ENCODE measurements at regions not wholly inside any gene's neighbourhood (a gene's known extent, or its start where the extent isn't known, plus 50 kb on each side); places are given as distances from the start of the nearest gene placed in this dataset.

GRCh38 chr15:93848490-93848889 lies 382.9 kb upstream of the MCTP2 start:
- no peaks in the 10 kb centered on the region for H3K36me3 ChIP-seq (ENCODE audit: control insufficient read depth in 3 of 3, insufficient read depth in 3 of 3, low read length in 3 of 3)
- H3K27ac ChIP-seq (ENCODE audit: low read depth, low read length) = no peak overlapping the region
- no peaks in the 10 kb centered on the region for H3K9me3 ChIP-seq (ENCODE audit: control insufficient read depth in 3 of 3, low read length in 3 of 3)
- no peak overlapping the region for H3K4me3 ChIP-seq (ENCODE audit: low read length in 3 of 3)
- no peaks in the 10 kb centered on the region for H3K27me3 ChIP-seq (ENCODE audit: control insufficient read depth in 3 of 3, insufficient read depth in 3 of 3, low read length in 3 of 3)
- H3K9ac ChIP-seq (ENCODE audit: low read depth in 1 of 3, low read length in 3 of 3) = no peak overlapping the region
- no peaks in the 10 kb centered on the region for H3K4me1 ChIP-seq (ENCODE audit: control insufficient read depth in 3 of 3, insufficient read depth in 3 of 3, low read length in 3 of 3)

- no peak overlapping the region for H3K27ac ChIP-seq (ENCODE audit: low read depth, low read length)
- H3K36me3 ChIP-seq (ENCODE audit: control insufficient read depth in 3 of 3, insufficient read depth in 3 of 3, low read length in 3 of 3) = no peaks in the 10 kb centered on the region
- no peaks in the 10 kb centered on the region for H3K4me1 ChIP-seq (ENCODE audit: control insufficient read depth in 3 of 3, insufficient read depth in 3 of 3, low read length in 3 of 3)
- no peaks in the 10 kb centered on the region for H3K9me3 ChIP-seq (ENCODE audit: control insufficient read depth in 3 of 3, low read length in 3 of 3)
- no peaks in the 10 kb centered on the region for H3K27me3 ChIP-seq (ENCODE audit: control insufficient read depth in 3 of 3, insufficient read depth in 3 of 3, low read length in 3 of 3)
- no peak overlapping the region for H3K4me3 ChIP-seq (ENCODE audit: low read length in 3 of 3)
- H3K9ac ChIP-seq (ENCODE audit: low read depth in 1 of 3, low read length in 3 of 3) = no peak overlapping the region
Measured at GRCh38 chr15:93848076-93848475, 383.3 kb upstream of the MCTP2 start.

GRCh38 chr15:93846148-93846547 lies 385.2 kb upstream of the MCTP2 start:
- H3K9me3 ChIP-seq (ENCODE audit: control insufficient read depth in 3 of 3, low read length in 3 of 3) = no peaks in the 10 kb centered on the region
- H3K27me3 ChIP-seq (ENCODE audit: control insufficient read depth in 3 of 3, insufficient read depth in 3 of 3, low read length in 3 of 3) = no peaks in the 10 kb centered on the region

GRCh38 chr15:93837450-93837849 lies 393.9 kb upstream of the MCTP2 start:
- Histone ChIP-seq H3K27ac (ENCODE audit: low read depth, low read length) (no peak overlapping the region), H3K36me3 (ENCODE audit: control insufficient read depth in 3 of 3, insufficient read depth in 3 of 3, low read length in 3 of 3) (no peaks in the 10 kb centered on the region), H3K9me3 (ENCODE audit: control insufficient read depth in 3 of 3, low read length in 3 of 3) (no peaks in the 10 kb centered on the region), H3K9ac (ENCODE audit: low read depth in 1 of 3, low read length in 3 of 3) (no peak overlapping the region), H3K4me1 (ENCODE audit: control insufficient read depth in 3 of 3, insufficient read depth in 3 of 3, low read length in 3 of 3) (no peaks in the 10 kb centered on the region), H3K4me3 (ENCODE audit: low read length in 3 of 3) (no peak overlapping the region), H3K27me3 (ENCODE audit: control insufficient read depth in 3 of 3, insufficient read depth in 3 of 3, low read length in 3 of 3) (no peaks in the 10 kb centered on the region)

More at GRCh38 chr15:93846148-93846547, 385.2 kb upstream of the MCTP2 start:
- Histone ChIP-seq H3K27ac (ENCODE audit: low read depth, low read length) (no peak overlapping the region), H3K36me3 (ENCODE audit: control insufficient read depth in 3 of 3, insufficient read depth in 3 of 3, low read length in 3 of 3) (no peaks in the 10 kb centered on the region), H3K4me3 (ENCODE audit: low read length in 3 of 3) (no peak overlapping the region), H3K9ac (ENCODE audit: low read depth in 1 of 3, low read length in 3 of 3) (no peak overlapping the region), H3K4me1 (ENCODE audit: control insufficient read depth in 3 of 3, insufficient read depth in 3 of 3, low read length in 3 of 3) (no peaks in the 10 kb centered on the region)

- no peak overlapping the region for H3K9ac ChIP-seq (ENCODE audit: low read depth in 1 of 3, low read length in 3 of 3)
- no peaks in the 10 kb centered on the region for H3K36me3 ChIP-seq (ENCODE audit: control insufficient read depth in 3 of 3, insufficient read depth in 3 of 3, low read length in 3 of 3)
- no peaks in the 10 kb centered on the region for H3K9me3 ChIP-seq (ENCODE audit: control insufficient read depth in 3 of 3, low read length in 3 of 3)
- H3K27ac ChIP-seq (ENCODE audit: low read depth, low read length) = no peak overlapping the region
- H3K27me3 ChIP-seq (ENCODE audit: control insufficient read depth in 3 of 3, insufficient read depth in 3 of 3, low read length in 3 of 3) = no peaks in the 10 kb centered on the region
- H3K4me3 ChIP-seq (ENCODE audit: low read length in 3 of 3) = no peak overlapping the region
- no peaks in the 10 kb centered on the region for H3K4me1 ChIP-seq (ENCODE audit: control insufficient read depth in 3 of 3, insufficient read depth in 3 of 3, low read length in 3 of 3)
Measured at GRCh38 chr15:93835344-93835743, 396.0 kb upstream of the MCTP2 start.

- Histone ChIP-seq H3K9me3 (ENCODE audit: control insufficient read depth in 3 of 3, low read length in 3 of 3) (no peaks in the 10 kb centered on the region), H3K27me3 (ENCODE audit: control insufficient read depth in 3 of 3, insufficient read depth in 3 of 3, low read length in 3 of 3) (no peaks in the 10 kb centered on the region), H3K36me3 (ENCODE audit: control insufficient read depth in 3 of 3, insufficient read depth in 3 of 3, low read length in 3 of 3) (no peaks in the 10 kb centered on the region), H3K4me1 (ENCODE audit: control insufficient read depth in 3 of 3, insufficient read depth in 3 of 3, low read length in 3 of 3) (peaks cover 0 to 4% (median 4%) of the 10 kb centered on the region in 3 donors), H3K27ac (ENCODE audit: low read depth, low read length) (no peak overlapping the region), H3K4me3 (ENCODE audit: low read length in 3 of 3) (no peak overlapping the region), H3K9ac (ENCODE audit: low read depth in 1 of 3, low read length in 3 of 3) (no peak overlapping the region)
Measured at GRCh38 chr15:93831641-93832040, 399.7 kb upstream of the MCTP2 start.

- no peak overlapping the region for H3K27ac ChIP-seq (ENCODE audit: low read depth, low read length)
- no peaks in the 10 kb centered on the region for H3K36me3 ChIP-seq (ENCODE audit: control insufficient read depth in 3 of 3, insufficient read depth in 3 of 3, low read length in 3 of 3)
- H3K4me1 ChIP-seq (ENCODE audit: control insufficient read depth in 3 of 3, insufficient read depth in 3 of 3, low read length in 3 of 3) = peaks cover 0 to 4% (median 4%) of the 10 kb centered on the region in 3 donors
- no peaks in the 10 kb centered on the region for H3K27me3 ChIP-seq (ENCODE audit: control insufficient read depth in 3 of 3, insufficient read depth in 3 of 3, low read length in 3 of 3)
- no peaks in the 10 kb centered on the region for H3K9me3 ChIP-seq (ENCODE audit: control insufficient read depth in 3 of 3, low read length in 3 of 3)
- no peak overlapping the region for H3K9ac ChIP-seq (ENCODE audit: low read depth in 1 of 3, low read length in 3 of 3)
- no peak overlapping the region for H3K4me3 ChIP-seq (ENCODE audit: low read length in 3 of 3)
Measured at GRCh38 chr15:93830221-93831080, 400.9 kb upstream of the MCTP2 start.

GRCh38 chr15:93829115-93829870 lies 402.1 kb upstream of the MCTP2 start:
- Histone ChIP-seq H3K9ac (ENCODE audit: low read depth in 1 of 3, low read length in 3 of 3) (no peak overlapping the region), H3K27me3 (ENCODE audit: control insufficient read depth in 3 of 3, insufficient read depth in 3 of 3, low read length in 3 of 3) (no peaks in the 10 kb centered on the region), H3K27ac (ENCODE audit: low read depth, low read length) (no peak overlapping the region), H3K9me3 (ENCODE audit: control insufficient read depth in 3 of 3, low read length in 3 of 3) (no peaks in the 10 kb centered on the region), H3K4me1 (ENCODE audit: control insufficient read depth in 3 of 3, insufficient read depth in 3 of 3, low read length in 3 of 3) (peaks cover 0 to 4% (median 4%) of the 10 kb centered on the region in 3 donors), H3K36me3 (ENCODE audit: control insufficient read depth in 3 of 3, insufficient read depth in 3 of 3, low read length in 3 of 3) (no peaks in the 10 kb centered on the region), H3K4me3 (ENCODE audit: low read length in 3 of 3) (no peak overlapping the region)

- H3K9me3 ChIP-seq (ENCODE audit: control insufficient read depth in 3 of 3, low read length in 3 of 3) = no peaks in the 10 kb centered on the region
- H3K27me3 ChIP-seq (ENCODE audit: control insufficient read depth in 3 of 3, insufficient read depth in 3 of 3, low read length in 3 of 3) = no peaks in the 10 kb centered on the region
- no peak overlapping the region for H3K9ac ChIP-seq (ENCODE audit: low read depth in 1 of 3, low read length in 3 of 3)
- no peak overlapping the region for H3K27ac ChIP-seq (ENCODE audit: low read depth, low read length)
- no peaks in the 10 kb centered on the region for H3K36me3 ChIP-seq (ENCODE audit: control insufficient read depth in 3 of 3, insufficient read depth in 3 of 3, low read length in 3 of 3)
- H3K4me3 ChIP-seq (ENCODE audit: low read length in 3 of 3) = no peak overlapping the region
- peaks cover 0 to 4% (median 4%) of the 10 kb centered on the region in 3 donors for H3K4me1 ChIP-seq (ENCODE audit: control insufficient read depth in 3 of 3, insufficient read depth in 3 of 3, low read length in 3 of 3)
Measured at GRCh38 chr15:93826790-93827189, 404.6 kb upstream of the MCTP2 start.

GRCh38 chr15:93826293-93826692 lies 405.1 kb upstream of the MCTP2 start:
- no peak overlapping the region for H3K4me3 ChIP-seq (ENCODE audit: low read length in 3 of 3)
- H3K27ac ChIP-seq (ENCODE audit: low read depth, low read length) = no peak overlapping the region
- no peaks in the 10 kb centered on the region for H3K27me3 ChIP-seq (ENCODE audit: control insufficient read depth in 3 of 3, insufficient read depth in 3 of 3, low read length in 3 of 3)

More at GRCh38 chr15:93826293-93826692, 405.1 kb upstream of the MCTP2 start:
- H3K36me3 ChIP-seq (ENCODE audit: control insufficient read depth in 3 of 3, insufficient read depth in 3 of 3, low read length in 3 of 3) = no peaks in the 10 kb centered on the region
- peaks cover 0 to 4% (median 4%) of the 10 kb centered on the region in 3 donors for H3K4me1 ChIP-seq (ENCODE audit: control insufficient read depth in 3 of 3, insufficient read depth in 3 of 3, low read length in 3 of 3)
- no peak overlapping the region for H3K9ac ChIP-seq (ENCODE audit: low read depth in 1 of 3, low read length in 3 of 3)
- H3K9me3 ChIP-seq (ENCODE audit: control insufficient read depth in 3 of 3, low read length in 3 of 3) = no peaks in the 10 kb centered on the region

Data from skeletal muscle tissue (tissue), 3 donors.